ENCODE measurements at regions not wholly inside any gene's neighbourhood (a gene's known extent, or its start where the extent isn't known, plus 50 kb on each side); places are given as distances from the start of the nearest gene placed in this dataset.

- no peak for TF ChIP-seq CTCF (IDR thresholded peaks at IDR 0.05)
- TF ChIP-seq POLR2A (IDR thresholded peaks at IDR 0.05), result no peak
- TF ChIP-seq POLR2AphosphoS5 (IDR thresholded peaks at IDR 0.05), result no peak
- no peak for TF ChIP-seq EP300 (IDR thresholded peaks at IDR 0.05)
These were observed 931.2 kb downstream of the MCTP2 start for GRCh38 chr15:95162531-95162930.
